ENCODE measurements at regions not wholly inside any gene's neighbourhood (a gene's known extent, or its start where the extent isn't known, plus 50 kb on each side); places are given as distances from the start of the nearest gene placed in this dataset.

DNA sequence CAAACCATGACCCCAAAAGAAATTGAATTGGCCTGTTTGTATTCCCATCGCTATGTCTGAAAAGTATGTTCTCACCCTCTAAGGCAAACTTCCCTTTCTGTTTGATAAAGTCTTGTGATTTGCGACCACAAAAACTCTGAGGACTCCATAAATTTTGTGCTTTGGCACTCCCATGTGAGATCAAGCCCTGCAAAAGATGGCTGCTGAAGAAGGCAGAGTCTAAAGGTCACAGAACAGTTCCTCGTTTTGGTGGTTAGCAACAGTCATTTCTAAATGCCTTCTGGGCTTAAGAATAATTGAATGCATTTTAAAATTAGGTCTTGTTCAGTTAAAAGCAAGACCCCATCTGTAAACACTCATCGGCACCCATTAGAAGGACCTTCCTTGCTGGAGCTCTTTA, 441.6 kb downstream of the OMA1 start (continued):
- TF ChIP-seq SUZ12 (IDR thresholded peaks at IDR 0.05; ENCODE audit: unreplicated experiment) = no peak
- TF ChIP-seq NFYB (IDR thresholded peaks at IDR 0.05; ENCODE audit: insufficient read depth, low read depth, low read length) = no peak
- TF ChIP-seq, protein P1, sequence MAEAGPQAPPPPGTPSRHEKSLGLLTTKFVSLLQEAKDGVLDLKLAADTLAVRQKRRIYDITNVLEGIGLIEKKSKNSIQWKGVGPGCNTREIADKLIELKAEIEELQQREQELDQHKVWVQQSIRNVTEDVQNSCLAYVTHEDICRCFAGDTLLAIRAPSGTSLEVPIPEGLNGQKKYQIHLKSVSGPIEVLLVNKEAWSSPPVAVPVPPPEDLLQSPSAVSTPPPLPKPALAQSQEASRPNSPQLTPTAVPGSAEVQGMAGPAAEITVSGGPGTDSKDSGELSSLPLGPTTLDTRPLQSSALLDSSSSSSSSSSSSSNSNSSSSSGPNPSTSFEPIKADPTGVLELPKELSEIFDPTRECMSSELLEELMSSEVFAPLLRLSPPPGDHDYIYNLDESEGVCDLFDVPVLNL (IDR thresholded peaks at IDR 0.05; ENCODE audit: low read depth, low read length) = no peak
- TF ChIP-seq ZNF207 (IDR thresholded peaks at IDR 0.05; ENCODE audit: borderline replicate concordance) = no peak; the same call in 1 of the 2 replicates
- no peak for TF ChIP-seq MYC (IDR thresholded peaks at IDR 0.05; ENCODE audit: insufficient read depth, insufficient read length, insufficient replicate concordance, low read length, severe bottlenecking)
- TF ChIP-seq SREBF1 (IDR thresholded peaks at IDR 0.05; ENCODE audit: low read length) = no peak
- peak; percentile 93 for TF ChIP-seq YY1 (IDR thresholded peaks at IDR 0.05; ENCODE audit: low read depth, low read length)
- TF ChIP-seq, protein P2, sequence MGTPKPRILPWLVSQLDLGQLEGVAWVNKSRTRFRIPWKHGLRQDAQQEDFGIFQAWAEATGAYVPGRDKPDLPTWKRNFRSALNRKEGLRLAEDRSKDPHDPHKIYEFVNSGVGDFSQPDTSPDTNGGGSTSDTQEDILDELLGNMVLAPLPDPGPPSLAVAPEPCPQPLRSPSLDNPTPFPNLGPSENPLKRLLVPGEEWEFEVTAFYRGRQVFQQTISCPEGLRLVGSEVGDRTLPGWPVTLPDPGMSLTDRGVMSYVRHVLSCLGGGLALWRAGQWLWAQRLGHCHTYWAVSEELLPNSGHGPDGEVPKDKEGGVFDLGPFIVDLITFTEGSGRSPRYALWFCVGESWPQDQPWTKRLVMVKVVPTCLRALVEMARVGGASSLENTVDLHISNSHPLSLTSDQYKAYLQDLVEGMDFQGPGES (IDR thresholded peaks at IDR 0.05) = no peak
- TF ChIP-seq JUNB (IDR thresholded peaks at IDR 0.05) = peak; percentile 84
- TF ChIP-seq, protein P3, sequence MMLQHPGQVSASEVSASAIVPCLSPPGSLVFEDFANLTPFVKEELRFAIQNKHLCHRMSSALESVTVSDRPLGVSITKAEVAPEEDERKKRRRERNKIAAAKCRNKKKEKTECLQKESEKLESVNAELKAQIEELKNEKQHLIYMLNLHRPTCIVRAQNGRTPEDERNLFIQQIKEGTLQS (IDR thresholded peaks at IDR 0.05; ENCODE audit: borderline replicate concordance, extremely low read depth, low read depth, low read length) = no peak
- 0 out of 2 replicates have a peak, but pooled peaks have one; percentile 60 for TF ChIP-seq CBFB (IDR thresholded peaks at IDR 0.05; ENCODE audit: low read depth)
- no peak for TF ChIP-seq CHD1 (IDR thresholded peaks at IDR 0.05; ENCODE audit: low read depth, low read length)
- TF ChIP-seq BHLHE40 (IDR thresholded peaks at IDR 0.05; ENCODE audit: borderline replicate concordance in 1 of 2, low read depth in 2 of 2, low read length in 1 of 2) = peak; percentile 69 to 89; a peak in 3 of 4 replicates
- TF ChIP-seq IKZF1 (conservative IDR thresholded peaks at IDR 0.05) = peak; percentile 91
- TF ChIP-seq NFIC (IDR thresholded peaks at IDR 0.05; ENCODE audit: low read depth, low read length) = peak; percentile 83
- no peak; the same call in 1 of the 2 replicates for TF ChIP-seq RB1 (IDR thresholded peaks at IDR 0.05; ENCODE audit: borderline replicate concordance)
- TF ChIP-seq HDAC6 (IDR thresholded peaks at IDR 0.05; ENCODE audit: unreplicated experiment) = no peak
- TF ChIP-seq CHD2 (IDR thresholded peaks at IDR 0.05; ENCODE audit: borderline replicate concordance, low read depth, low read length) = peak; percentile 71; the same call in 1 of the 2 replicates
- TF ChIP-seq HCFC1 (IDR thresholded peaks at IDR 0.05; ENCODE audit: low read length) = no peak
- TF ChIP-seq EGR1 (IDR thresholded peaks at IDR 0.05; ENCODE audit: borderline replicate concordance in 1 of 2, low read depth in 2 of 2, low read length in 2 of 2) = no peak
- TF ChIP-seq ETV6 (conservative IDR thresholded peaks at IDR 0.05 in 1 of 2, IDR thresholded peaks at IDR 0.05 in 1 of 2; ENCODE audit: borderline replicate concordance in 1 of 2, low read depth in 1 of 2) = no peak
- TF ChIP-seq, protein P4, sequence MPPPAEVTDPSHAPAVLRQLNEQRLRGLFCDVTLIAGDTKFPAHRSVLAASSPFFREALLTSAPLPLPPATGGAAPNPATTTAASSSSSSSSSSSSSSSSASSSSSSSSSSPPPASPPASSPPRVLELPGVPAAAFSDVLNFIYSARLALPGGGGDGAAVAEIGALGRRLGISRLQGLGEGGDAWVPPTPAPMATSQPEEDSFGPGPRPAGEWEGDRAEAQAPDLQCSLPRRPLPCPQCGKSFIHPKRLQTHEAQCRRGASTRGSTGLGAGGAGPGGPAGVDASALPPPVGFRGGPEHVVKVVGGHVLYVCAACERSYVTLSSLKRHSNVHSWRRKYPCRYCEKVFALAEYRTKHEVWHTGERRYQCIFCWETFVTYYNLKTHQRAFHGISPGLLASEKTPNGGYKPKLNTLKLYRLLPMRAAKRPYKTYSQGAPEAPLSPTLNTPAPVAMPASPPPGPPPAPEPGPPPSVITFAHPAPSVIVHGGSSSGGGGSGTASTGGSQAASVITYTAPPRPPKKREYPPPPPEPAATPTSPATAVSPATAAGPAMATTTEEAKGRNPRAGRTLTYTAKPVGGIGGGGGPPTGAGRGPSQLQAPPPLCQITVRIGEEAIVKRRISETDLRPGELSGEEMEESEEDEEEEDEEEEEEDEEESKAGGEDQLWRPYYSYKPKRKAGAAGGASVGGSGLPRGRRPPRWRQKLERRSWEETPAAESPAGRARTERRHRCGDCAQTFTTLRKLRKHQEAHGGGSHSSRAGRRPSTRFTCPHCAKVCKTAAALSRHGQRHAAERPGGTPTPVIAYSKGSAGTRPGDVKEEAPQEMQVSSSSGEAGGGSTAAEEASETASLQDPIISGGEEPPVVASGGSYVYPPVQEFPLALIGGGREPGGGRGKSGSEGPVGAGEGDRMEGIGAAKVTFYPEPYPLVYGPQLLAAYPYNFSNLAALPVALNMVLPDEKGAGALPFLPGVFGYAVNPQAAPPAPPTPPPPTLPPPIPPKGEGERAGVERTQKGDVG (CRISPR knock-in tag; IDR thresholded peaks at IDR 0.05) = no peak
- TF ChIP-seq STAT3 (IDR thresholded peaks at IDR 0.05; ENCODE audit: low read depth, low read length) = no peak

Measured in GM12878 (cell line).